GM12891 (cell line): ENCODE measurements at regions not wholly inside any gene's neighbourhood (a gene's known extent, or its start where the extent isn't known, plus 50 kb on each side); places are given as distances from the start of the nearest gene placed in this dataset.
"Not testable (repeated sequence)": the region's sequence is repeated elsewhere in the genome, so short reads cannot be mapped to it uniquely, and the experiment has no call there.

ENCODE experiments used
- DNase-seq: peaks from one replicate; pipeline ENCODE4 v3.0.0; 2011; ENCODE audit warnings: low spot score; ENCODE audit not compliant: insufficient read length
- FAIRE-seq: peaks from 2 replicates; lab custom pipeline; 2011; peaks lifted over from hg19 to GRCh38; lab: Jason Lieb, UNC

DNA sequence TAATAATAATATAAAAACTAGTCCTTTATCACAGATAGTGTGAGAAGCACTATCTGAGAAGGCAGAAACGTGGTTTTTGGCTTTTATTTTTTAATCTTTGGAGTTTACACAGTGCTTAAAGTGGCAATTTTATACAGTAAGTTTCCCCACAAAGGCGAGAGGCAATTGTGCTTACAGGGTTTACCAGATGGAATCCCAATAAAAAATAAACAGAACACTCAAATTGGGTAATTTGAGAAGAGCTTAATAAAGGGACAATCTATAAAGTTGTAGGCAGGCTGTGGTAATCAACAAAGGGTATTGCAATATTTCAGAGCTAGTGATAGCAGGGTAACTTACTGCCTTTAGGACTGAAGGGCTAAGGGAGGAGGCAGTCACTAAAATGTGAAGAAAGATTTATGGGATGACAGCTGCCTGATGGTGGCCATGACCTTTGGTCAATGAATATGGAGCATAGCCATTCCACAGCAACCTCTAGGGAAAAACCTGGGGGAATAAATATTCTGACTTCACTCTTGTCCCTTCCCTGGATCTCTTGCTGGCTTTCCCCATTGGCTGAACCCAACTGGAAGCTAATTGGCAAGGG lies 108.9 kb upstream of the GPR39 start:
- not testable (repeated sequence) for DNase-seq

GRCh38 chr2:132309203-132309602 lies 107.4 kb upstream of the GPR39 start:
- DNase-seq, FAIRE-seq: not testable (repeated sequence)

More for the DNA sequence above, 108.9 kb upstream of the GPR39 start:
- FAIRE-seq, result not testable (repeated sequence)

- FAIRE-seq, DNase-seq: not testable (repeated sequence)
These were observed 101.1 kb upstream of the GPR39 start for GRCh38 chr2:132315546-132315945.

- FAIRE-seq, DNase-seq: not testable (repeated sequence)
These were observed 99.5 kb upstream of the GPR39 start for GRCh38 chr2:132317026-132317680.

GRCh38 chr2:132318481-132318880 lies 98.1 kb upstream of the GPR39 start:
- FAIRE-seq, DNase-seq: not testable (repeated sequence)

DNA sequence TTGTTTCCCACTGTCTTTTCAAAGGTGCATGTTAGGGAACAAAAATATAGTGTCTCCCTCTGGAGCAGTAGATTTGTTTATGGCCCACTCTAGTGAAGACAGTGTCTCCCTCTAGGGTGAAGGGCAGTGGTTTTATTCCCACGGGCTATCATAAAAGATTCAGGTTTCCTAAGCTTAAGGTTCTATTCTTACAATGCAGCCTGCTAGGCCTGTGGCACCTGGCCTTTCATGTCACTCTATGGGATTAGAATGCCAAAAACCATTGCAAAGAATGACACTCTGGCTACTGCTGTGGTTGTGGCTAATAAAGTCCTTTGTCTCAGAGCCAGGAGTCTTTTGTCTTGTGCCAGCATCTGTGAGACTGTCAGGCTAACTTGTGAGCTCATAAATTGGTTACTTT lies 92.6 kb upstream of the GPR39 start:
- DNase-seq, FAIRE-seq: not testable (repeated sequence)

DNA sequence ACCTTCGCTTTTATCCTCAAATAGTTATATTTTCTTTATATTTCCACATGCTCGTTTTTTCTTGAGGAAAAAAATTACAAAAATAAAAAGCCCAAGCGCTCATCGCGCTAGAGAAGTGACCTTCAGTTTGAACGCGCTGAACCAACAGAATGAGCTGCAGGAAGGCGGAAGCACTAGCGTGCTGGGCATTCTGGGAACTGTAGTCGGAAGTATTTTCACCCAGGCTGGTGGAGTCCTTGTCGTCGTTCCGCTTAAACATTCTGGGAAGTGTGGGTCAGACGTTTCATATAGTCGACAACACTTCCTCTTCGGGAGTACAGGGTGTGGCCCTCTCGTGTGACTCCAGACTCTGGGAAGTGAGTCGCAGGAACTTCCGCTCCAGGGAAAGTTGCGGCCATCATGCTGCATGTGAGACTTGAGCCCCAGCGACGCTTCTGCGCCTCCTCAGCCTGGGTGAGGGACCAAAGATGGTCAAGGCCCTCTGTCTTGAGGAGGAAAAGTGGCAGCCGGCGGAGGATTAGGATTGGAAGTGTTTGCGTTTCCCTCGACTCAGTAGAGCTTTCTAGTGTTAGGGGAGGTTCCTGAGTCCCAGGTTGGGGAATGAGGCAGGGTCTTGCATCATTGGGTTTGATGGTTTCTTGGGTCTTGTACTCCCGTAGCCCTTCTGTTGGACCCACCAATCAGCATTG lies 84.1 kb upstream of the GPR39 start:
- not testable (repeated sequence) for DNase-seq, FAIRE-seq

- not testable (repeated sequence) for FAIRE-seq, DNase-seq
These were observed 79.5 kb upstream of the GPR39 start for GRCh38 chr2:132337135-132337534.

DNA sequence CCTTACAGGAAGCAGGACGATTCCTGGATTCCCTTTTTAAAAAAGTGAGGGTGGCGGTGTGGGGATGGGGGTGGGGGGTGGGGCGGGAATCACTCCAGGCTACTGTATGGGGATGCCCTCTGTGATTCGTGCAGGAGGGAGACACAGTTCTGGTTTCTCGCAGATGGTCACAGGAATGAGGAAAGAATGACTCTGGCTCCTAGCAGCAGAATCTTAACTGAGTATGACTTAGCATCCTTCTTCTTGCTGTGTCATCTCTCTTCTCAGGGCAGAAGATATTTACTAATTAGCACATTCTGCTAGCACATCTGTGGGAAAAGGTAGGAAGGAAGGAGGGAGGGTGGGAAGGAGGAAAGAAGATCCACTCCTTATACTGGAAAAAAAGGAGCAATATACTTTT lies 78.8 kb upstream of the GPR39 start:
- DNase-seq, FAIRE-seq: not testable (repeated sequence)

GRCh38 chr2:132347041-132347780 lies 69.4 kb upstream of the GPR39 start:
- DNase-seq, FAIRE-seq: not testable (repeated sequence)

GRCh38 chr2:132349092-132349687 lies 67.4 kb upstream of the GPR39 start:
- FAIRE-seq, DNase-seq: not testable (repeated sequence)

- not testable (repeated sequence) for DNase-seq, FAIRE-seq
These were observed 64.9 kb upstream of the GPR39 start for GRCh38 chr2:132351668-132352067.

DNA sequence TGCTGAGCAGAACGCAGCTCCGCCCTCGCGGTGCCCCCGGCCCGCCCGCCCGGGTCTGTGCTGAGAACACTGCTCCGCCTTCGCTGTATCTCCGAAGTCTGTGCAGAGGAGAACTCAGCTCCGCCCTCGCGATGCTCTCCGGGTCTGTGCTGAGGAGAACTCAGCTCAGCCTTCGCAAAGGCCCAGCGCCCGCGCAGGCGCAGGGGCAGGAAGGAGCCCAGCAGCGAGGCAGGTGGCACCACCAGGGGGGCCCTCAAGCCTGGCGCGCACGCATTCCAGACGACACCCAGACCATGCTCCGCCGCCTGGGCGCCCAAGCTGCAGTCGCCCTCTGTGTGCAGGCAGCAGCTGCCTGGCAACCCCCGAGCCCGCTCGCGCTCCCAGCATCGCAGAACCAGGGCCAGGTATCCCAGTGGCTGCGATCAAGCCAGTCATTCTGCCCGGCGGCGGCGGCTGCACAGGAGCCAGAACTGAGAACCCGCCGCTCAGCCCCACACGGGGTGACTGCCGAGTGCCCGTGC lies 64.1 kb upstream of the GPR39 start:
- not testable (repeated sequence) for DNase-seq, FAIRE-seq

DNA sequence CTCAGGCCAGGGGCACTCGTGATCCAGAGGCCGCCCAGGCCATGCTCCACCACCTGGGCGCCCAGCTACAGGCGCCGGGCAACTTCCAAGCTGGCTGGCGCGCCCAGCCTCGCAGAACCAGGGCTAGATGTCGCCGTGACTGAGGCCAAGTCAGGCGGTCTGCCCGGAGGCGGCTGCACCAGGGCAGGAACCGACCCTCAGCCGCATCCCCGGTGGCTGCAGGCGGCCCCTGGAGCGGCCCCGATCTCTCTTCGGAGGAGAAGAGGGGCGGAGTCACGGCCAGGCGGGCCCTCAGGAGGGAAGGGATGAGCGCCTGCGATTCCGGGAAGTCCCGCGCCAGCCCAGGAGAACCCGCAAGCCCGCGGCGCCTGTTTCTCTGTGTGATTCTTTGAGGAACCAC lies 63.2 kb upstream of the GPR39 start:
- not testable (repeated sequence) for FAIRE-seq, DNase-seq

DNA sequence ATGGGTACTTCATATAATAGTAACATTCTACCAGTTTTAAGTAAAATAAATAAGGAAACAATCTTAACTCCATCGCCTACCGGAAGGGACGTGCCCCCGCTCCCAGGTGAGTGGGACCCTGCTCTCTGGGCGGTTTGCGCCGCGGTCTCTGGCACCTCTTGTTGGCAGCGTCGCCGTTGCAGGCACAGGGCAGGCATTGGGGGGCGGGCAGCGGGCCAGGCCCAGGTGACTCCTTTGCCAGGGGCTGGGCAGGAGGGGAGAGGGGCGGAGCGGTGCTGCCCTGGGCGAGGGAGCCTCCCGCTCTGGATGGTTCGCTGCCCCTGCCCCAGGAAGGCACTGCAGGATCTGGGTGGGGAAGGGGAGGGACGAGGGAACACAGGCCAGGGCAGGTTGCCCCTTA lies 55.6 kb upstream of the GPR39 start:
- not testable (repeated sequence) for DNase-seq, FAIRE-seq

DNA sequence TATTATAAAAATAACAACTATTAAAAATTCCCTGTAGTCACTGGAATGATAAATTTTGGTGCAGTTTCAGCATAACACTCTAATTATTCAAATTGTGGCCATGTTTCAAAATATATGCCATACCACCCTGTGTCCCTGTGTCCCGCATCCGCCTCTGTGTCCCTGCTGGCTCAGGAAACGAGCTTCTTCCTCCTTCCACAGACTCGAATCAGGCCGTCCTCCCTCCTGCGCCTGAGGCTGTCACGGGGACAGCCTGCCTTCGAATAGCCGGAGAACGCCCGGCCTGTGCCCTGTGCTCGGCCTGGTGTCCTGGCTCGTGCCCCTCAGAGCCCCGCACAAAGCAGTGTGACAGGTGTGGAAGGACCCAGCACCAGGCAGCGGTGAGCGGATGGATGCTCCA lies 55.1 kb upstream of the GPR39 start:
- not testable (repeated sequence) for FAIRE-seq, DNase-seq

DNA sequence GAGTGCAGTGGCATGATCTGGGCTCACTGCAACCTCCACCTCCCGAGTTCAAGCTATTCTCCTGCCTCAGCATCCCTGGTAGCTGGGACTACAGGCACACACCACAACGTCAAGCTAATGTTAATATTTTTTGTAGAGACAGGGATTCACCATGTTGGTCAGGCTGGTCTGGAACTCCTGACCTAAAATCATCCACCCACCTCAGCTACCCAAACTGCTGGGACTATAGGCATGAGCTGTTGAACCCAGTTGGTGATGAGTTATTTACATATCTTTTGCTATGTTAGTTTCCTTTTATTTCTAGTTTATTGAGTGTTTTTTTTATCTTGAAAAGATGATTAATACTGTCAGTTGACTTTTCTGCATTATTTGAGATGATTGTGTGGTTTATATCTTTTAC lies 53.3 kb upstream of the GPR39 start:
- FAIRE-seq, DNase-seq: not testable (repeated sequence)

DNA sequence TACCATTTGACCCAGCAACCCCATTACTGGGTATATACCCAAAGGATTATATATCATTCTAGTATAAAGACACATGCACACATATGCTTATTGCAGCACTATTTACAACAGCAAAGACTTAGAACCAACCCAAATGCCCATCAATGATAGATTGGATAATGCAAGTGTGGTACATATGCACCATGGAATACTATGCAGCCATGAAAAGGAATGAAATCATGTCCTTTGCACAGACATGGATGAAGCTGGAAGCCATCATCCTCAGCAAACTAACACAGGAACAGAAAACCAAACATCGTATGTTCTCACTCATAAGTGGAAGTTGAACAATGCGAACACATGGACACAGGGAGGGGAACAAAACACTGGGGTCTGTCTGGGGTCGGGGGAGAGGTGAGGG lies 50.6 kb upstream of the GPR39 start:
- not testable (repeated sequence) for DNase-seq, FAIRE-seq
